ENCODE measurements at regions not wholly inside any gene's neighbourhood (a gene's known extent, or its start where the extent isn't known, plus 50 kb on each side); places are given as distances from the start of the nearest gene placed in this dataset.

DNA sequence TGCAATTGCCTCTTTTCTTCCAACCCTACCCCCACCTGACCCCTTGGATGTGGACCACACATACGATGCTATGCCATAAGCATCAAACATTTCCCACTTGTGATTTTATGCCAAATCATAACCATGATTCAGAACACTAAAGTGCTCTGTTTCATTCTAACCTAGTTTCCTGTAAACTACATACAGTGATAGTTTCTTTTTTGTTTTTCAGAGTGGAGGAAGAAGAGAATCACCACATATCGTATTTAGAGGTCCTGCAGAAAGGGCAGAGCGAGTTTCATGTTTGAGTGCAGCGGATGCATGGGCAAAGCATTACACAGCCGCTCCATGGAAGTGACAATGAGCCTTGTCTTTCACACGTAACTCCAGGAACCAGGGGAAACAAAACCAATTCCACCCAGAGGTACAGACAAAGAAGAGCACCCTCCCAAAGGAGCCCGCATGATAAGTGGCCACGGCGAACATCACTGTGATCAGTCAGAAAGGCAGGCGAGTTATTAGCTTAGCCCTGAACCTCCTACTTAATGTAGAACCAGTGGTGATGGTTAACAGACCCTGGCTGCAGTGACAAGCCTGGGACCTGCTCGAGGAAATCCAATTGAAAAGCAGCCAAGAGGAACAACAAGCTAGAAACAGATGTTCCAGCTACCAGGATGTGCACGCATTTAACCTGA, 64.0 kb upstream of the ZNF281 start:
- peaks cover 4 to 7% of the 10 kb centered on the region in 2 donors for H3K4me1 ChIP-seq (ENCODE audit: control insufficient read depth in 2 of 2, insufficient read depth in 2 of 2, low read length in 2 of 2)
- peaks cover 10% of the 10 kb centered on the region for H3K4me1 Mint-ChIP-seq
- H3K9me3 Mint-ChIP-seq (ENCODE audit: insufficient read depth), result no peaks in the 10 kb centered on the region
- intact Hi-C loops (cut with micrococcal nuclease), result no loop called here
- TF ChIP-seq EZH2 (IDR thresholded peaks at IDR 0.05; ENCODE audit: borderline replicate concordance, insufficient read depth, low read depth, low read length, poor library complexity, severe bottlenecking), result no peak
- TF ChIP-seq, protein P1, sequence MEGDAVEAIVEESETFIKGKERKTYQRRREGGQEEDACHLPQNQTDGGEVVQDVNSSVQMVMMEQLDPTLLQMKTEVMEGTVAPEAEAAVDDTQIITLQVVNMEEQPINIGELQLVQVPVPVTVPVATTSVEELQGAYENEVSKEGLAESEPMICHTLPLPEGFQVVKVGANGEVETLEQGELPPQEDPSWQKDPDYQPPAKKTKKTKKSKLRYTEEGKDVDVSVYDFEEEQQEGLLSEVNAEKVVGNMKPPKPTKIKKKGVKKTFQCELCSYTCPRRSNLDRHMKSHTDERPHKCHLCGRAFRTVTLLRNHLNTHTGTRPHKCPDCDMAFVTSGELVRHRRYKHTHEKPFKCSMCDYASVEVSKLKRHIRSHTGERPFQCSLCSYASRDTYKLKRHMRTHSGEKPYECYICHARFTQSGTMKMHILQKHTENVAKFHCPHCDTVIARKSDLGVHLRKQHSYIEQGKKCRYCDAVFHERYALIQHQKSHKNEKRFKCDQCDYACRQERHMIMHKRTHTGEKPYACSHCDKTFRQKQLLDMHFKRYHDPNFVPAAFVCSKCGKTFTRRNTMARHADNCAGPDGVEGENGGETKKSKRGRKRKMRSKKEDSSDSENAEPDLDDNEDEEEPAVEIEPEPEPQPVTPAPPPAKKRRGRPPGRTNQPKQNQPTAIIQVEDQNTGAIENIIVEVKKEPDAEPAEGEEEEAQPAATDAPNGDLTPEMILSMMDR (IDR thresholded peaks at IDR 0.05), result no peak
- H3K9me3 ChIP-seq (ENCODE audit: control extremely low read depth in 1 of 3, control insufficient read depth in 2 of 3, insufficient read depth in 1 of 3, low read length in 2 of 3), result no peaks in the 10 kb centered on the region
- H2AFZ ChIP-seq (ENCODE audit: insufficient read depth, low read depth, low read length, poor library complexity, severe bottlenecking), result peak overlapping the region; percentile 22
- H3K9ac ChIP-seq (ENCODE audit: low read length), result peak overlapping the region; percentile 15
- 67% methylated on average over 10 of the region's 12 CpGs for WGBS (ENCODE audit: insufficient coverage)
- peaks cover 20% of the 10 kb centered on the region for H3K27me3 Mint-ChIP-seq
- no peaks in the 10 kb centered on the region for H3K27me3 ChIP-seq (replicated peaks in 1 of 4; ENCODE audit: control extremely low read depth in 1 of 4, control insufficient read depth in 3 of 4, insufficient read depth in 4 of 4, low read length in 3 of 4)
- ChIA-PET POLR2A (no interaction called here), CTCF (no interaction called here)
- H3K36me3 ChIP-seq (replicated peaks in 1 of 2; ENCODE audit: control extremely low read depth in 1 of 2, control insufficient read depth in 1 of 2, extremely low read depth in 1 of 2, insufficient read depth in 2 of 2, low read length in 1 of 2), result no peaks in the 10 kb centered on the region
- peak overlapping the region; percentile 38 for H3K4me2 ChIP-seq (replicated peaks; ENCODE audit: low read depth, low read length, poor library complexity, severe bottlenecking)
- no peaks in the 10 kb centered on the region for H4K20me1 ChIP-seq (ENCODE audit: control insufficient read depth, insufficient read depth, low read length, poor library complexity, severe bottlenecking)
- no peak for ATAC-seq (ENCODE audit: low read depth)
- peak overlapping the region in 1 of 5 experiments; percentile 23 for H3K4me3 ChIP-seq (ENCODE audit: control extremely low read depth in 1 of 5, extremely low read depth in 1 of 5, insufficient read depth in 1 of 5, low read depth in 2 of 5, low read length in 4 of 5)
- no peaks in the 10 kb centered on the region for H3K79me2 ChIP-seq (ENCODE audit: control insufficient read depth, insufficient read depth, low read length)
- no peak overlapping the region for H3K27ac Mint-ChIP-seq
- H3K4me3 Mint-ChIP-seq, result peak overlapping the region; percentile 52
- no peak overlapping the region for H3K27ac ChIP-seq (ENCODE audit: low read length in 2 of 2)
- DNase-seq, result no peak

DNA sequence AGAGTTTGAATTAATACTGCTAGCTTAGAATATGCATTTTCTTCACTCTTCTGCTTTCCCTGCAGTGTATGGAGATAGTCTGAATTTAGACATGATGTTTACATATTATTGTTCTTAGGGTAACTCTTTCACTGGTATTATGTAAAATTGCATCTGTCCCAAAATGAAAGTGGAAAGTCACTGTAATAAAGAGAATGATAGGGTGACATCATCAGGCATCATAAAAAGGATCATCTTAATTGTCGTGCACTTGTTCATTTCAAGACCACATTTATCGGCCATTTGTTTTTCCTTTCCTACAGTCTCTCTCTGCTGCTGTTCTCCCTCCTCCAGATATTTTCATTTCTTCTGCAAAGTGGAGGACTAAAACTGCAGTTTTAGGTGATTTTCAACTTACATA, 61.9 kb upstream of the ZNF281 start:
- H3K4me1 ChIP-seq (ENCODE audit: control insufficient read depth in 2 of 2, insufficient read depth in 2 of 2, low read length in 2 of 2), result peaks cover 4 to 7% of the 10 kb centered on the region in 2 donors
- no peaks in the 10 kb centered on the region for H4K20me1 ChIP-seq (ENCODE audit: control insufficient read depth, insufficient read depth, low read length, poor library complexity, severe bottlenecking)
- Mint-ChIP-seq H3K9me3 (ENCODE audit: insufficient read depth) (no peaks in the 10 kb centered on the region), H3K27ac (no peak overlapping the region), H3K4me3 (no peak overlapping the region), H3K27me3 (peaks cover 15% of the 10 kb centered on the region), H3K4me1 (peaks cover 10% of the 10 kb centered on the region)
- no peak overlapping the region for H3K4me3 ChIP-seq (ENCODE audit: control extremely low read depth in 1 of 5, extremely low read depth in 1 of 5, insufficient read depth in 1 of 5, low read depth in 2 of 5, low read length in 4 of 5)
- TF ChIP-seq, protein P1 (IDR thresholded peaks at IDR 0.05), result no peak
- no peak for TF ChIP-seq EZH2 (IDR thresholded peaks at IDR 0.05; ENCODE audit: borderline replicate concordance, insufficient read depth, low read depth, low read length, poor library complexity, severe bottlenecking)
- no peaks in the 10 kb centered on the region for H3K27me3 ChIP-seq (replicated peaks in 1 of 4; ENCODE audit: control extremely low read depth in 1 of 4, control insufficient read depth in 3 of 4, insufficient read depth in 4 of 4, low read length in 3 of 4)
- ChIA-PET CTCF (no interaction called here), POLR2A (no interaction called here)
- H2AFZ ChIP-seq (ENCODE audit: insufficient read depth, low read depth, low read length, poor library complexity, severe bottlenecking), result no peak overlapping the region
- H3K4me2 ChIP-seq (replicated peaks; ENCODE audit: low read depth, low read length, poor library complexity, severe bottlenecking), result no peak overlapping the region
- no peaks in the 10 kb centered on the region for H3K79me2 ChIP-seq (ENCODE audit: control insufficient read depth, insufficient read depth, low read length)
- H3K27ac ChIP-seq (ENCODE audit: low read length in 2 of 2), result no peak overlapping the region
- H3K9ac ChIP-seq (ENCODE audit: low read length), result no peak overlapping the region
- DNase-seq (no peak), ATAC-seq (ENCODE audit: low read depth) (no peak)
- no peaks in the 10 kb centered on the region for H3K36me3 ChIP-seq (replicated peaks in 1 of 2; ENCODE audit: control extremely low read depth in 1 of 2, control insufficient read depth in 1 of 2, extremely low read depth in 1 of 2, insufficient read depth in 2 of 2, low read length in 1 of 2)
- WGBS (ENCODE audit: insufficient coverage), result 80% methylated on average over 1 of the region's 2 CpGs
- H3K9me3 ChIP-seq (ENCODE audit: control extremely low read depth in 1 of 3, control insufficient read depth in 2 of 3, insufficient read depth in 1 of 3, low read length in 2 of 3), result no peaks in the 10 kb centered on the region
- intact Hi-C loops (cut with micrococcal nuclease), result no loop called here

All from B cell (primary cell).